Common myeloid progenitor, CD34-positive (primary cell): ENCODE measurements at regions not wholly inside any gene's neighbourhood (a gene's known extent, or its start where the extent isn't known, plus 50 kb on each side); places are given as distances from the start of the nearest gene placed in this dataset.
A peak's percentile ranks its signal among the peaks of the same experiment; 100 is the strongest.

Experiments used
- CTCF ChIA-PET: fragments of 350-600 bp; sonication (Branson Sonifier 250); formaldehyde crosslinking; loops from one replicate; lab custom pipeline; 2021; ENCODE audit warnings: antibody characterized with exemption; lab: Charles Lee
- POLR2A ChIA-PET: fragments of 350-600 bp; sonication (Branson Sonifier 250); formaldehyde crosslinking; loops from one replicate; lab custom pipeline; 2021; ENCODE audit warnings: antibody characterized with exemption; lab: Charles Lee
- DNase-seq, 3 donors: peaks; one replicate each; pipeline versions ENCODE4 v3.0.0 to v3.0.0-alpha.2; 2013
- H3K27ac ChIP-seq, 2 experiments: 1 replicate in 1 of 2; 2 replicates in 1 of 2; pipeline ENCODE4 v1.7.0; 2013; ENCODE audit warnings: inconsistent platforms in 2 of 2, low read length in 2 of 2, mild to moderate bottlenecking in 2 of 2, low read depth in 1 of 2, moderate library complexity in 1 of 2; ENCODE audit not compliant: severe bottlenecking in 2 of 2, insufficient read depth in 1 of 2, poor library complexity in 1 of 2
- H3K27me3 ChIP-seq, 5 experiments: replicated peaks in 2 of 5; 1 replicate in 3 of 5; 2 replicates in 2 of 5; pipeline versions ENCODE4 v1.6.1 to v1.7.0; 2013; ENCODE audit warnings: low read length in 4 of 5, mild to moderate bottlenecking in 2 of 5, moderate library complexity in 2 of 5, inconsistent platforms in 1 of 5; ENCODE audit not compliant: insufficient read depth in 5 of 5, control insufficient read depth in 4 of 5
- H3K36me3 ChIP-seq, 4 experiments: 1 replicate in 2 of 4; 2 replicates in 2 of 4; pipeline versions ENCODE4 v1.6.1 to v1.7.0; 2013; ENCODE audit warnings: low read length in 3 of 4, control low read depth in 1 of 4, mild to moderate bottlenecking in 1 of 4; ENCODE audit not compliant: control insufficient read depth in 4 of 4, insufficient read depth in 4 of 4
- H3K4me1 ChIP-seq, 4 experiments: 1 replicate in 3 of 4; 2 replicates in 1 of 4; pipeline versions ENCODE4 v1.6.1 to v1.7.1; 2013; ENCODE audit warnings: low read length in 3 of 4, mild to moderate bottlenecking in 3 of 4, control low read depth in 1 of 4, inconsistent platforms in 1 of 4, moderate library complexity in 1 of 4; ENCODE audit not compliant: control insufficient read depth in 4 of 4, insufficient read depth in 4 of 4; ENCODE audit errors: control extremely low read depth in 1 of 4
- H3K4me3 ChIP-seq, 7 experiments: 1 replicate in 4 of 7; 2 replicates in 3 of 7; pipeline versions ENCODE4 v1.5.1 to v1.7.0; 2013; ENCODE audit warnings: mild to moderate bottlenecking in 7 of 7, low read length in 6 of 7, moderate library complexity in 6 of 7, inconsistent platforms in 2 of 7, low read depth in 2 of 7, control low read depth in 1 of 7; ENCODE audit not compliant: insufficient read depth in 4 of 7, control insufficient read depth in 1 of 7; ENCODE audit errors: extremely low read depth in 1 of 7
- H3K9me3 ChIP-seq, 5 experiments: 1 replicate in 4 of 5; 2 replicates in 1 of 5; pipeline versions ENCODE4 v1.6.1 to v1.7.1; 2013; ENCODE audit warnings: low read length in 4 of 5, mild to moderate bottlenecking in 2 of 5, inconsistent platforms in 1 of 5, low read depth in 1 of 5, moderate library complexity in 1 of 5; ENCODE audit not compliant: control insufficient read depth in 4 of 5, insufficient read depth in 2 of 5; ENCODE audit errors: control extremely low read depth in 1 of 5
- WGBS: methylation state at CpG from one replicate; pipeline ENCODE4 v1.1.5; 2013; ENCODE audit not compliant: insufficient coverage; 5-methylcytosine and 5-hydroxymethylcytosine counted together

DNA sequence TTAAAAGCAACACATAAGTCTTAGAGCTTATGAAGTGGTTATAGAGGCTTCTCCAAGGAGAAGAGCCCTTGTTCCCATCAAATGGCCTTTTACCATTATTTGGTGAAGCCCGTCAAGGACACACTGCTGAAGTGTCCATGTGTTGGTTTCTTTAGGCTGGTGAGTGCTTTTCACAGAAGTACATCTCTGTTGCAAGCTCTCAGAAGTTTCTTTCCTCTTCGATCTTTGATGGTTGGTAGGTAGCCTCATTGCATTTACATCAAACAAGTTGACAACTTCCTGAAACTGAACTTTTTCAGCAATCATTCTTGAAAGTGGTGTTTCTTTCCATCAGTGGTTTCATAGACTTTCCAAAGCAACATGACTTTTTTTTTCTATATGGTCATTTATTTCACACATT, 465.6 kb downstream of the HDGFL1 start:
- ChIA-PET POLR2A (no interaction called here), CTCF (interaction anchor here (1.0 kb wide), 1 partner anchor 175 kb away, joined by 3 read pairs; no protein-coding TSS in a partner anchor)
- no peak for DNase-seq
- H3K4me1 ChIP-seq = no peaks in the 10 kb centered on the region
- H3K27me3 ChIP-seq = no peaks in the 10 kb centered on the region
- no peaks in the 10 kb centered on the region for H3K36me3 ChIP-seq
- no peaks in the 10 kb centered on the region for H3K9me3 ChIP-seq
- H3K4me3 ChIP-seq = no peak overlapping the region
- 100% methylated on average over 1 of the region's 2 CpGs for WGBS
- no peak overlapping the region for H3K27ac ChIP-seq

- no peak overlapping the region for H3K27ac ChIP-seq
- DNase-seq = no peak
- no peaks in the 10 kb centered on the region for H3K27me3 ChIP-seq
- no peaks in the 10 kb centered on the region for H3K4me1 ChIP-seq
- WGBS = 93% methylated on average over 4 of the region's 4 CpGs
- no peaks in the 10 kb centered on the region for H3K9me3 ChIP-seq
- CTCF ChIA-PET = no interaction called here
- POLR2A ChIA-PET = no interaction called here
- no peak overlapping the region for H3K4me3 ChIP-seq
- no peaks in the 10 kb centered on the region for H3K36me3 ChIP-seq
Measured at GRCh38 chr6:23036406-23036983, 467.1 kb downstream of the HDGFL1 start.

DNA sequence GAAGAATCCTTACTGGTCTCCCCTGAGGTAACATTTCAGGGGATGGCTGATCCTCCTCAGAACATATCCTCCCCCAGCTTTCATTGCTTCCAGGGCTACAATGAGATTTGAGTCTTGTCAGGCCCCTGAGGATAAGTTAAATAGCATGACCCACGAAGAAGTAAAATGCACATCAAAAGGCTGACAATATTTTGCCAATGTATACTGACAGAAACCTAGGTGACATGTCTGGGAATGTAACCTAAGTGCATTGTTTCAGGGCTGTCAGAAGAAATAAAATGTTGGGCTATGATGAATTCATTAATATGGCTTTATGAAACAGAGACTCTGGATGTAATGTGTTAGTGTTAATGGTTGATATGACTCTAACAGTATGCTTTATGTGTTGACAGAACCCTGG, 471.5 kb downstream of the HDGFL1 start:
- H3K4me1 ChIP-seq = no peaks in the 10 kb centered on the region
- no peaks in the 10 kb centered on the region for H3K36me3 ChIP-seq
- CTCF ChIA-PET = no interaction called here
- H3K27ac ChIP-seq = no peak overlapping the region
- DNase-seq = no peak
- no peaks in the 10 kb centered on the region for H3K9me3 ChIP-seq
- H3K27me3 ChIP-seq = no peaks in the 10 kb centered on the region
- POLR2A ChIA-PET = no interaction called here
- no peak overlapping the region for H3K4me3 ChIP-seq
- WGBS = no CpG with 5 or more reads among the region's 1 CpG

GRCh38 chr6:23045280-23045679, 475.9 kb downstream of the HDGFL1 start:
- ChIA-PET POLR2A (no interaction called here), CTCF (no interaction called here)
- DNase-seq = no peak
- H3K4me3 ChIP-seq = no peak overlapping the region
- no peak overlapping the region for H3K27ac ChIP-seq
- no peaks in the 10 kb centered on the region for H3K27me3 ChIP-seq
- H3K36me3 ChIP-seq = no peaks in the 10 kb centered on the region
- H3K4me1 ChIP-seq = no peaks in the 10 kb centered on the region
- H3K9me3 ChIP-seq = peaks cover 0 to 2% (median 0%) of the 10 kb centered on the region in 5 experiments

- Histone ChIP-seq H3K27ac (no peak overlapping the region), H3K4me3 (no peak overlapping the region), H3K4me1 (no peaks in the 10 kb centered on the region), H3K36me3 (no peaks in the 10 kb centered on the region), H3K9me3 (peaks cover 0 to 7% (median 0%) of the 10 kb centered on the region in 5 experiments), H3K27me3 (no peaks in the 10 kb centered on the region)
- WGBS = 100% methylated on average over 3 of the region's 4 CpGs
- CTCF ChIA-PET = no interaction called here
- DNase-seq = no peak
- POLR2A ChIA-PET = no interaction called here
Measured at GRCh38 chr6:23055523-23055922, 486.2 kb downstream of the HDGFL1 start.

- H3K4me1 ChIP-seq = no peaks in the 10 kb centered on the region
- CTCF ChIA-PET = no interaction called here
- no peak overlapping the region for H3K4me3 ChIP-seq
- no peaks in the 10 kb centered on the region for H3K36me3 ChIP-seq
- no peak overlapping the region for H3K27ac ChIP-seq
- DNase-seq = no peak
- no peaks in the 10 kb centered on the region for H3K27me3 ChIP-seq
- WGBS = 91% methylated on average over 2 of the region's 2 CpGs
- POLR2A ChIA-PET = no interaction called here
- peaks cover 0 to 10% (median 0%) of the 10 kb centered on the region in 5 experiments for H3K9me3 ChIP-seq
Measured at GRCh38 chr6:23073821-23074220, 504.5 kb downstream of the HDGFL1 start.

- 80% methylated on average over 1 of the region's 3 CpGs for WGBS
- Histone ChIP-seq H3K27ac (no peak overlapping the region), H3K9me3 (peaks cover 0 to 5% (median 0%) of the 10 kb centered on the region in 5 experiments), H3K27me3 (no peaks in the 10 kb centered on the region), H3K36me3 (no peaks in the 10 kb centered on the region), H3K4me1 (no peaks in the 10 kb centered on the region), H3K4me3 (no peak overlapping the region)
- ChIA-PET CTCF (interaction anchor here (1.1 kb wide), 1 partner anchor 337 kb away, joined by 3 read pairs; no protein-coding TSS in a partner anchor), POLR2A (no interaction called here)
- DNase-seq = peak in 2 of 3 donors; percentile 17 to 53
Measured at GRCh38 chr6:23077772-23078171, 508.4 kb downstream of the HDGFL1 start.
